H4 (cell line): ENCODE measurements at regions not wholly inside any gene's neighbourhood (a gene's known extent, or its start where the extent isn't known, plus 50 kb on each side); places are given as distances from the start of the nearest gene placed in this dataset.
"Not testable (repeated sequence)": the region's sequence is repeated elsewhere in the genome, so short reads cannot be mapped to it uniquely, and the experiment has no call there.

Experiments
- DNase-seq: peaks from one replicate; pipeline ENCODE4 v3.0.0-alpha.2; 2015; ENCODE audit warnings: low spot score

GRCh38 chr18:60202708-60203107 lies 169.9 kb downstream of the MC4R start:
- no peak for DNase-seq

GRCh38 chr18:60200558-60200957 lies 172.0 kb downstream of the MC4R start:
- DNase-seq, result no peak

- DNase-seq, result no peak
These were observed 173.1 kb downstream of the MC4R start for GRCh38 chr18:60199505-60199904.

GRCh38 chr18:60197671-60198462 lies 174.7 kb downstream of the MC4R start:
- DNase-seq, result peak; percentile 12

- DNase-seq, result no peak
These were observed 175.6 kb downstream of the MC4R start for GRCh38 chr18:60196836-60197606.

- no peak for DNase-seq
These were observed 178.8 kb downstream of the MC4R start for GRCh38 chr18:60193780-60194179.

- no peak for DNase-seq
These were observed 180.6 kb downstream of the MC4R start for GRCh38 chr18:60191926-60192325.

GRCh38 chr18:60189856-60190255 lies 182.7 kb downstream of the MC4R start:
- no peak for DNase-seq

- DNase-seq, result no peak
These were observed 183.6 kb downstream of the MC4R start for GRCh38 chr18:60188958-60189357.

GRCh38 chr18:60182223-60182622 lies 190.4 kb downstream of the MC4R start:
- no peak for DNase-seq

GRCh38 chr18:60180671-60181070 lies 191.9 kb downstream of the MC4R start:
- DNase-seq, result no peak

- not testable (repeated sequence) for DNase-seq
These were observed 194.4 kb downstream of the MC4R start for GRCh38 chr18:60178224-60178623.

- no peak for DNase-seq
These were observed 196.3 kb downstream of the MC4R start for GRCh38 chr18:60176259-60176658.

- DNase-seq, result no peak
These were observed 197.7 kb downstream of the MC4R start for GRCh38 chr18:60174832-60175231.

- no peak for DNase-seq
These were observed 200.5 kb downstream of the MC4R start for GRCh38 chr18:60172030-60172429.

GRCh38 chr18:60163622-60164021 lies 209.0 kb downstream of the MC4R start:
- DNase-seq, result no peak

- DNase-seq, result no peak
These were observed 210.2 kb downstream of the MC4R start for GRCh38 chr18:60162388-60162787.

GRCh38 chr18:60157810-60158209 lies 214.8 kb downstream of the MC4R start:
- DNase-seq, result no peak

GRCh38 chr18:60153376-60153775 lies 219.2 kb downstream of the MC4R start:
- no peak for DNase-seq

GRCh38 chr18:60149316-60149715 lies 223.3 kb downstream of the MC4R start:
- DNase-seq, result no peak

- no peak for DNase-seq
These were observed 225.3 kb downstream of the MC4R start for GRCh38 chr18:60147323-60147722.

GRCh38 chr18:60146220-60146960 lies 226.2 kb downstream of the MC4R start:
- DNase-seq, result no peak
